HG02973 (cell line): ENCODE measurements at regions not wholly inside any gene's neighbourhood (a gene's known extent, or its start where the extent isn't known, plus 50 kb on each side); places are given as distances from the start of the nearest gene placed in this dataset.
"Not testable (repeated sequence)": the region's sequence is repeated elsewhere in the genome, so short reads cannot be mapped to it uniquely, and the experiment has no call there.

Experiments
- ATAC-seq: cut with Tn5 transposase; IDR thresholded peaks from one replicate; pipeline ENCODE4 v1.9.1; 2021; ENCODE audit warnings: moderate library complexity; ENCODE audit not compliant: unreplicated experiment

DNA sequence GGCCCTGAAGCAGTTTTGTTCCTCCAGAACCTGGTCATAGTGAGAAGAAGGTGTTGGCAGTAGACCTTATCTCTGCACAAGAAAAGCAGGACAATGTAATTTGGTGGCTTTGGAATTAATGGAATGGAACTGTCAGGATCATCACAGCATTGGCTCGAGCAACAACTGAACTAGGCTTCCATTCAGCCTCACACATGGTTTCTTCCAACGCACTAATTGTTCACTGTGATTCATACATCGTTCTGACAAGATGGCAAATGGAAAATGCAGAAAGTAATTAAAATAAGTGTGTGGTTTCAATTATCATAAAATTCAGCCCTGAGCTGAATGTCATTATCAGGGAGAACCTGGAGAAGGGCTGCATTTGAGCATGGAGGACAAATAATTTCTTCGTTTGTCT is 80.6 kb downstream of the MFSD1 start:
- ATAC-seq = no peak

DNA sequence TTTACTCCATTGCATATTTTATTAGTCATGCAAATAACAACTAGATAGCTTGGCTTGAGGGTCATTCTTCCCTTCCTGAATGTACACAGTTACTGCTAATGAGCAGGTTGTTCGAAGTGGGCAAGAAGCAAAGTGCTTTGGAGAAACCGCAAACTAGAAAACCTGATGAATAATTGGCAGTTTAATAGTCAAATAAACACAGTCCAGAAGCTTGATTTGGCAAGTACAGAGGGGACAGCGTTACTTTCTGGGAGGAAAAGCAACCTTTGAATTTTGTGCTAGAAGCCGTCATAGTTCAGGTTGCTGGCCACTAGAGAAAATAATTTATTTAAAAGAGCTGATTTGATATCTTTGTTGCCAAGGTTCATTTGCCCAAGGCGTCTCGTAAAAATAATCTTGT is 94.9 kb downstream of the MFSD1 start:
- no peak for ATAC-seq

DNA sequence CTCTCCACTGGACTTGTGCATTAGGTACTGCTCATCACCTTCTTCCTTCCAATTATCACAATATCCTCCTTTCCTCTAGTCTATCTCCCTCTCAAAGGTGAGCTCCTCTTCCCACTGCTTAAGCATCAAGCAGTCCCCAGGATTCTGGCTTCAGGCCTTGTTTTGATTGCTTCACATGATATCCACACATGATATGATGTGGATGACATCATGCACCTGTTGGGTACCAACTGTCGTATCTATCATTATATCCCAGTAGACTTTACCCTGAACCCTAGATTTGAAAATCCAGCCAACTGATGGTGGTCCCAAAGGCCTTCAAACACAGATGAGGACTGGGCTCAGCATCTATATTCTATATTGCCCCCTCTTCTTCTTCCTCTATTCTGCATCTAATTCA is 104.9 kb downstream of the MFSD1 start:
- no peak for ATAC-seq

DNA sequence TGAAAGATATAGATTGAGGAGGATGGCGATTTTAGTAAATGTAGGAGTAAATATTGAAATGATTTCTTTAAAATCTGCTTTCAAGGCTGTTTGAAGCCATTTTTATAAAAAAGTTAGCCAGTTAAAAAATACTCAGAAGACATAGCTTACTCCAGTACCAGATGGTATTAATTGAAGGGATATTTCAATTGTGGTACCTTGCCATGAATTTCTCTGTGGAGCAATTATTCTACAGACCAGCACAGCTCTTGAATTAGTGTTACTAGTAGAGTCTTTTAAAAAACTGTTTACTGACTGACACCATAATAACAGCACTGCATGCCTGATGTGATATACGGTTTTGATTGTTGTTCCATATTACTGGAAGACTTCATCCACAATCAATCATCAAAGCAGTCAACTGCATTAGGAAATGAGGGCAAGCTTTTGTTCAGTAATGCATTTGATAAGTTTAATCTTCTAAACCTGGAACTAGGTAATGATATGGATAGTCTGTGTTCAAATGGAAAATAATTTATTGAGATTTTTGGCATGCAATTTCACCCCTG is 106.4 kb downstream of the MFSD1 start:
- no peak for ATAC-seq

DNA sequence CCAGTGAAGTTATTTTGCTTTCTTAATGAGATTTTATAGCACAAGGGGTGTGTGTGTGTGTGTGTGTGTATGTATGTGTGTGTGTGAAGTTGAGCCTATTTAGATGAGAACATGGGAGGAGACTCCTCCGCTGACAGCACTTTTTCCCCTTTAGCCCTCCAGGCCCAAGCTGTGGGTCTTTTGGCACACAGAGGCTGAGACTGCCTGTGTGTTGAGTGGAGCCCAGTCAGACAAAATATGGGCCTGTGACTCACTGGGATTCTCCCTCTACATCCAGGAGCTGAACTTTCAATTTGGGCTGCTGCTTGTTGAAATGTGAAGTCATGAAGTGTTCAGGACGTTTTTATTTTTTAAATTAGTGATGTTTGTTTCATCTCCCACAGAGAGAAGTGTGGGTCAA is 108.0 kb downstream of the MFSD1 start:
- no peak for ATAC-seq

DNA sequence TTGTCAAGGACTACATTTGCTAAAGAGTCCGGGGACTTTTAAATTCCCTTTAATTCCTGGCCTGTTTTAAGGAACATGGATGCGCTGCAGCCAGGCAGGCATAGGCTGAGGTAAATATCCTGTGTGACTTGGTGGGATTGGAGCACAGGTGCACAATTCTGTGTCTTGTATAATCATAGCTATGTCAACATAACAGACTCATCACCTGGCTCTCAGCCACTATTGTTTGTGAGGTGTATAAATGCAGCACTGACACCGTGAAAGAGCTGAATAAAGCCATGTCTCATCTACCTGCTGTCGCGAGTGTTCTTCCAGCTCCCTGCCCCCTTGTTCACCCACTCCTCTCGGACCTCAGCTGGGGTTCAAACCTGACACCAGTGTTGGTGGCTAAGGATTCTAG is 109.7 kb downstream of the MFSD1 start:
- ATAC-seq = no peak

DNA sequence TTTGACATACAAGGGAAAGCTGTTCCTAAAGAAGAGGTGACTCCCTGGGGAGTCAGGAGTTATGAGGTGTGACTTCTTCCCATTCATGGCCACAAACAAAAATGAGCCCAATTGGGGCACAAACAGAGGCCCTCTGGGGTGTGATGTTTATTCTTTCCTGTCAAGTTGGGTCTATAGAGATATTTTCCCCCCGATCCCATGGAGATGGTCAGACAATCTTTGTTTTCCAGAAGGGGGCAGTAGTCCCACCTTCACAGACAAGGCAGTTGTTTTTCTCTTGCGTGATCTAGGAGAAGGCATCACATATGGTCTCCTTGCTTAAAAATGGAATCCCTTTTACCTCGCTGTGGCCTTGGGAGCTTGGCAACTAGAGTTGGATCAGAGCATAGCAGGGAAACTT is 110.3 kb downstream of the MFSD1 start:
- no peak for ATAC-seq

DNA sequence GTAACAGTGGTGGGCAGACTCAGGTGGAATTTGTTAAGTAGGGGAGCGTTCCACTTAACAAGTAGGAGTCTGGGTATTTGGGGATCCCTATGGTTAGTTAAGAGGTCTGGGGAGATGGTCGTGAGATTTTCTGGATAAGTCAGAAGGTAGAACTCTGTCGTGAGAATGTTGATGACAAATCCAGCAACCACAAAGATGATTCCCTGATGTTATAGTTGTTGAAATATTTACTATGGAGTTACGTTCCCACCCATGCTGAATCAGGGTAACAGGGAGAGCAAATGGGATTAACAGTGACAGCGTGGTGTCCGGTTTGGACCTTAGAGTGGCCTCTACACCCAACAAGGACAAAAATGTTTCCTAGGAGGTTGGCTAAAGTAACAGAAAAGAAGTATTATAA is 110.8 kb downstream of the MFSD1 start:
- ATAC-seq = no peak

DNA sequence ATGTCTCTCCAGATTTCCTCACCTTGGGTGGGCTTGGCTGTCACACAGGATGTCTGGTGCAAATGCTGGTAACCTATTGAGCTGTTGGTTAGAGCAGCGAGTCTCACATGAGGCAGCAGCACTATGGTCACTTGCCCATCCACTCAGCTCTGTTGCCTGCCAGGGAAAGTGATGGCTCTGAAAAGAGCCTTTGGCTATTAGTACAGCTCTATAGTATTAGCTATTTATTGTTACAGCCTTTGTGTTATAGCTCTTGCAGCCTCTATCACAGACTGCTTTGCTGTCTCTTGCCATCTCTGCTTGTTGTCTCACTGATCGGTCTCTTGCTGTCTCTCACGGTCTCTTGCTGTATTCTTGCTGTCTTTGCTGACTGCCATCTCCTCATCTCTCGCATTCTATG is 114.3 kb downstream of the MFSD1 start:
- no peak for ATAC-seq

DNA sequence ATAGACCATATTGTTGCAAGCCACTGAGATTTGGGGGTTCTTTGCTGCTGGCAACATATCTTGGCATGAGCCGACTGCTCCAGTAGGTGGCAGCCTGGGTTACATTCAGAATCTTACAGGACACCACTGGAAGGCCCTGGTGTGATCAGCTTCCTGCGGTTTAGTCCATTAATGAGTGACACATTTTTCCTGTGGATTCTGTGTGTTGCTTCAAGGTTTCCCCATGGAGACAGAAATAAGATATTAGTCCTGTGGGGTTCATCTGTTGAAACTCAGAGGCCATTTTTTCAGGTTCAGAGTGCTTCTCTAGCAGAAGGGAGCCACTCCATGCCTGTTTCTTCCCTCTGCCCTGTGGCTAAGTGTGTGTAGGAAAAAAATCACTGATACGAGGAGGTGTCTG is 116.2 kb downstream of the MFSD1 start:
- ATAC-seq = peak; percentile 79

DNA sequence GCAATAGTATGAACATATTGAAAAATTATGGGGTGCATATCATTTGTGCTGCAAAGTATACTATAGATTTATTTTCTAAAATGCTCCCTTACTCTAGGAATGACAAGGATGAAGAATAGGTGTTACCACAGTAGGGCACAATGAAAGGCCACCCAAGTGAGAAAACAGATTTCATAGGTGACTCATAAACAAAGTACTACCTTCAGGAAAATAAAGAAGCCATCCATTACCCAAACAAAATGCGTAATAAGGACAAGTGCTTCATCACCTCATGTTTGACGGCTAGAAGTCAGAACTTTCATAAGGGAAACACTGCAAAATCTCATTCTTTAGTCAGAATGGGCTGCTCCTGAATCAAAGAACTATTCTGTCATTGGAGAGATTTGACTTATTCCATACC is 116.6 kb downstream of the MFSD1 start:
- ATAC-seq = no peak

DNA sequence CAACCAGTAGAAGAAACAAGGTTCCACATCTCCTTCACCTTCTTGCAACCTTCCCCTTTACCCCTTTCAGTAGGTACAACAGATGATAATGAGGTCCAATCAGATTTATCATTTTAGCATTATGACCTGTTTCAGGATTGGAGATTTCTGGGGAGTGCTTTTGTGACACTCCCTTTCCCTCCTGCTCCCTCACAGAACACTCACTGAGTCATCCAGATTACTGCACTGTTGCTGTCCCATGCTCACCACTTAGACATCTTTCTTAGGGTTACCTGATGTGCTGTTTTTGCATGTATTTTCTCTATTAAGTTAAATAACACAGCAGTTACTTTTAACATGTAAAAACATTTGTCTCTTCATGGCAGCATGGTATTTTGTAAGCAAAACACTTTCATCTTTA is 118.5 kb downstream of the MFSD1 start:
- no peak for ATAC-seq

DNA sequence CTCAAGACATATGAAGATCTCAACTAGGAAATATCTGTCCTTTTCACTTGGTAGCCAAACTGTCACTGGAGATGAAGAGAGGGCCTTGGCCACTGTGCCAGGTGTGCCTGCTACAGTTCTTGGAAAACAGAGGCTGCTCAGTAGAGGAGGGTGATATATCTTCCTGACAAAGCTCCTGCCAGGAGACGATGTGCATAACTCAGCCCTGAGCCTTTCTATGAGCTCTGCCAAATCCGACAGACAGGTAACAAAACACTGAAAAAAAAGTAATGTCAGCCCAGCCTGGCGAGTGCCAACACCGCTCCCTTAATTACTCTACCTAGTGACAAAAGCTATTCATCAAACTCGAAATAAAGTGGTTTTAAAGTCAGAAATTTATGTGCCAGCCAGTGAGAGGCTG is 123.2 kb downstream of the MFSD1 start:
- no peak for ATAC-seq

DNA sequence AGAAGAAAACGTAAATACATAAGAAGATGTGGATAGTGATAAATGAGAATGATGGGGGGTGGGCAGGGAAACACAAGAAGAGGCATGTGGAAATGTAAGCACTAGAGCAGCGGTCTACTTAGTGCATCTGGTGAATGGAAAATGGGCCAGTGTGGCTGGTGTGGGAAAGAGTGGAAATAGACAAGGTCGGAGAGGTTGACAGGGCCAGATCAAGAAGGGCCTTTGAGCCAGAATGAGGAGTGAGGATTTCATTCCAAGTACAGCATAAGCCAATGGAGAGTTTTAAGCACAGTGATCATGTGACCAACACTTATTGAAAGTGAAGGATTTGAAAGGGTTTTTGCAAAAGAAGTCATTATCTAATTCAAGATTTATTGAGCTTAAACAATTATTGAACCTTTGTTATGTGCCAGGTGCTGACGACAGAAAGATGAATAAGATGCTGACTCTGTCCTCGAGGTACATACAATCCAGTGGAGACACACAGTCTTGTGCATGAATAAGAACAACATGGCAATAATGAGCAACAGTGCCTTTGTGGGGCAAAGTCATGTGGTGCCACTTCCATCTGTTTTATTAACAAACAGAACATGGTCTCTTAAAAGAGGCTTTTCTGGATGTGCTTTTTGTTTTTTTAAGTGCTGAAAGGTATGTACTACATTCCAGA is 124.1 kb downstream of the MFSD1 start:
- ATAC-seq = no peak

DNA sequence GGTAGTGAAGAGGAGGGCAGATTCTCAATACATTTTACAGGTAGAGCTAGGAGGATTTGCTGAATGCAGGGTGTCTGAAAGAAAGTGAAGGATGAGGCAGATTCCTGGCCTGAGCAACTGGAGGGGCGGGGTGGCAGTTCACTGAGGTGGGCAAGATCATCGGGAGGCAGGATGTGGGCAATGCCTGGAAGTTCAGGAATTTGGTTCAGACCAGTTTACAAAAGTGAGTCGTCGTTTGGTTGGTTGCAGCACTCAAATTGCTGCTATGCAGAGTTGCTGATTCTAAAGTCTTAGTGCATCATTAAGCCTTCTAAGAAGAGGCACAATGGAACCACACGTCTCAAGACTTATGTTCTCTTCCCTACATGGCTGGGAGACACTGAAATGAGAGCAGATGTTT is 134.0 kb downstream of the MFSD1 start:
- no peak for ATAC-seq

DNA sequence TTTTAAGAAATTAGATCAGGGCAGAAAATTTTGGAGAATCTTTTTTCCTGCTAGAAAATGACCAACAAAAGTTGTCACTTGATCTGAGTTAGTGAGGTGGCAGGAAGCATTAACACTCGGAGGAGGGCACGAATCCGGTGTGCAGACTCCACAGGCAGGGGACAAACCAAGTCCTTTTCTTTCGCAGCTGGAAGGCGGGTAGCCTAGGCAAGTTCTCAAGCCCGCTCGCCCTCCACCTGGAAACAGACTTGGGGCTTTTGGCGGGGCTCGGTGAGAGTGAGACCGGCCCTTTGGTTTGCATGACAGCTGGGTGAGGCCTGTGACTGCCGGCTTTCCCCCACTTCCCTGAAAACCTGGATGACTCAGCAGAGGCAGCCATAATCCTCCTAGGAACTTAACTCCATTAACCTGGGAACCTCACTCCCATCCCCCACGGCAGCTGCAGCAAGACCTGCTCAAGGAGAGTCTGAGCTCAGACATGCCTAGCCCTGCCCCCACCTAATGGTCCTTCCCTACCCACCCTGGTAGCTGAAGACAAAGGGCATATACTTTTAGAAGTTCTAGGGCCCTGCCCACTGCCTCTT is 134.8 kb downstream of the MFSD1 start:
- no peak for ATAC-seq

DNA sequence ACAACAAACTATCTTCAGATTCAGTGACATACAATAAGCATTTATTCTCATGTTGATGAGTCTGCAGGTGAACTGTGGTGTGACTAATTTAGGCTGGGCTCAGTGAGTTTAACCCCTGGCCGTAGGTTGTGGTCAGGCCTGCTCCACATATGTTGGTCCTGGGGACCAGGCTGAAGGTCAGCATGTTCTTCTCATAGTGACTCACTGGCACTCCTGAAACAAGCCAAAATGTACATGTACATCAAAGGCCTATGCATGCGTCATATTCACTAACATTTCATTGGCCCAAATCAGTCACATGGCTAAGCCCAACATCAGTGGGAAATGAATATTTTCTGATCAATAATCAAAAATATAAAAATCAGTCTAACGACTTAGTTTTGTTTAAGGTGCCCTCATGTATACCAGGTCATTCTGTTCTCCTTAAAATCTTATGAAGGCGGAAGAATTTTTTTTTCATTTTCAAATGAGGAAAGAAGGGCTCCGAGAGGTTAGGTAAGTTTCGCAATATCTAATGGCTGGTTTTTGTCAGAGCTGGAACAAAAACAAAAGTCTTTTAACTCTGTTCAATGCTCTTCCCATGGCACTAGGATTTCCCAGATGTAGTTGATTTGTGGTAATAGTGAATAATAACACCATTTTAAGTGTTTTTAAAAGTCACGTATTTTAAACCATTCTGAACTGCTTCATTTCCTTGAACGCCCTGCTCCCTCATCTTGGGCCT is 148.5 kb downstream of the MFSD1 start:
- ATAC-seq = no peak

DNA sequence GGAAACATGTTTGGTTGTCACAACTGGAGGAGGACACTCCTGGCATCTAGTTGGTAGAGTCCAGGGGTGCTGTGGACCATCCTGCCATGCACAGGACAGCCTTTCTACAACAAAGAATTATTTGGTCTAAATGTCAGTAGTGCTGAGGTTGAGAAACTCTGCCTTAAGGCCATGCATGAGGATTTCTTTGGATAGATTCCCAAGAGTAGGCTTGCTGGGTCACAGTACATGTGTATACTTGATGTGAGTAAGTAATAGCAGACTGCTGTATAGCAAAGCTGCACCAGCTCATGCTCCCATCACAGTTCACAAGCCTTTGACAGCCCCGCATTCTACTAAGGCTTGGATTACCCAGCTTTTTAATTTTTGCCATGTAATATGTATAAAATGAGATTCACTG is 151.3 kb downstream of the MFSD1 start:
- ATAC-seq = no peak

DNA sequence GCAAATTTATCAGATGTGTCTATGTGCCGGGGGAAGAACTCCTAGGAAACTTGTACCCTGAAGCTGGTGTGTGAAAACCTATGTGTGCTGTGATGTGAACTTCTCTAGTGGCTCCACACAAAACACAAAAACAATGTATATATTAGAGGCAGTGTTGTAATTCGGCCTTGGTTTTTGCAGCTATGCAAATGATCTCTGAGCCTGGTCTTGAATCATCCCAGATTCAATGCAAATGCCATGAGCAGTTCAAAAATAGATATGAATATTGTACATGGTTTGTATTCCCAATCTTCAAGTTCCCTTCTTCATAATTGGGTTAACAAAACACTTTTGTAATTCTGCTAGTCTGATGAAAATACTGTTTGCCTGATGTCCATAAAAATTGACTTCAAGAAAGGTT is 152.6 kb downstream of the MFSD1 start:
- ATAC-seq = no peak

DNA sequence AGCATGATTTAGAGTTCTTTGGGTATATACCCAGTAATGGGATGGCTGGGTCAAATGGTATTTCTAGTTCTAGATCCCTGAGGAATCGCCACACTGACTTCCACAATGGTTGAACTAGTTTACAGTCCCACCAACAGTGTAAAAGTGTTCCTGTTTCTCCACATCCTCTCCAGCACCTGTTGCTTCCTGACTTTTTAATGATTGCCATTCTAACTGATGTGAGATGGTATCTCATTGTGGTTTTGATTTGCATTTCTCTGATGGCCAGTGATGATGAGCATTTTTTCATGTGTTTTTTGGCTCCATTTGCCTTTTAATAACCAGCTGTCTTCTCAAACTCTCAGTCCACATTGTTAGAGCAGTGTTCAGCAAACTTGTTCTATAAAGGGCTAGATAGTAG is 155.9 kb downstream of the MFSD1 start:
- not testable (repeated sequence) for ATAC-seq

DNA sequence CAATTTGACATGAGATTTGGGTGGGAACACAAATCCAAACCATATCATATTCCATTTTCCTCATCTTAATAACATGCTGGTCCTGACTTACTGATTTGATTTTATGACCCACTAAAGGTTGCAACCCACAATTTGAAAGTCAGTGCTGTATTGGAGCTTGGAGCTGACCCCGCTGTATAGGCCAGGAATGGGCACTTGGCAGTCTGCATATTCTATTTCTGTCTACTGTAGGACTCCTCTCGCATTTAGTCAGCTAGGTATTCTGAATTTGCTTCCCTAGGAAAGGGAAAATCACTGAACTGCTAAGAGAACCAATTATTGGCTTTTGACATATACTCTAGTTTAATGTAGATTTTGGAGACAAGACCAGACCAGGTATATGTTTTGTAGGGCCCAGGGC is 157.0 kb downstream of the MFSD1 start:
- no peak for ATAC-seq

DNA sequence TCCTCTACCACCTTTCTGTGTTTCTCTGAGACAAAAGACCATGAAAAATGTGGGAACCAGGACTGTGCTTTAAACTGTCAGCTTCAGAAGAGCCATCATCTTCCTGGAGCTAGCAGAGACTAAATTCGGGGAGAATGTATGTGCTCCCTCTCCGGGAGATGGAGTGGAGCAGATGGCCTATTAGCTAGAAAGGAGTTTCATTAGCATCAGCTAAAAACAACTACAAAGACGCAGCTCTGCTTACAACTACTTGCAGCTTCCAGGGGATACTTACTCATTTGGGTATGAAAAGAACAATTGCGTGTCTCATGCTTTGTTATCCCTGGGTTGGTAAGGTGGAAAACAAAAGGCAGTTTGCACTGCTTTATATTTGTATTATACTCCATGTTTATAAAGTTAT is 159.6 kb downstream of the MFSD1 start:
- no peak for ATAC-seq
